CD4-positive, alpha-beta memory T cell (primary cell): ENCODE measurements at regions not wholly inside any gene's neighbourhood (a gene's known extent, or its start where the extent isn't known, plus 50 kb on each side); places are given as distances from the start of the nearest gene placed in this dataset.

Experiments
- CTCF ChIA-PET: fragments of 350-600 bp; sonication (Branson Sonifier 250); formaldehyde crosslinking; loops from one replicate; lab custom pipeline; 2021; ENCODE audit warnings: inconsistent platforms; ENCODE audit not compliant: partially characterized antibody; lab: Charles Lee
- POLR2A ChIA-PET: fragments of 350-600 bp; sonication (Branson Sonifier 250); formaldehyde crosslinking; loops from one replicate; lab custom pipeline; 2021; ENCODE audit not compliant: partially characterized antibody; lab: Charles Lee
- DNase-seq, 5 donors: peaks; one replicate each; pipeline versions ENCODE4 v3.0.0 to v3.0.0-alpha.2; 2020 to 2022; ENCODE audit warnings: mixed read lengths in 1 of 5
- H3K27ac ChIP-seq: one replicate; pipeline ENCODE4 v1.7.0; 2013; ENCODE audit warnings: low read depth, low read length
- H3K27me3 ChIP-seq: 2 replicates; pipeline ENCODE4 v1.7.0; 2013; ENCODE audit warnings: mild to moderate bottlenecking, low read length, moderate library complexity; ENCODE audit not compliant: insufficient read depth
- H3K36me3 ChIP-seq: 2 replicates; pipeline ENCODE4 v1.7.0; 2013; ENCODE audit warnings: mild to moderate bottlenecking, low read length, moderate library complexity; ENCODE audit not compliant: insufficient read depth
- H3K4me1 ChIP-seq: 2 replicates; pipeline ENCODE4 v1.7.0; 2013; ENCODE audit warnings: mild to moderate bottlenecking, low read length, moderate library complexity; ENCODE audit not compliant: insufficient read depth
- H3K4me3 ChIP-seq, 2 donors: one replicate each; pipeline ENCODE4 v1.7.0; 2013; ENCODE audit warnings: low read length in 2 of 2, mild to moderate bottlenecking in 1 of 2
- H3K9me3 ChIP-seq, 2 donors: one replicate each; pipeline ENCODE4 v1.7.0; 2013; ENCODE audit warnings: low read length in 2 of 2, control low read depth in 1 of 2; ENCODE audit not compliant: control insufficient read depth in 1 of 2
- H3K27ac Mint-ChIP-seq, 7 donors: one replicate each; pipeline ENCODE4 v1.8.0; 2020 to 2021; ENCODE audit warnings: mixed read lengths in 7 of 7, mild to moderate bottlenecking in 6 of 7, inconsistent platforms in 3 of 7, moderate library complexity in 3 of 7
- H3K27me3 Mint-ChIP-seq, 2 donors: one replicate each; pipeline ENCODE4 v1.8.0; 2020 to 2021; ENCODE audit warnings: mixed read lengths in 2 of 2
- H3K36me3 Mint-ChIP-seq, 2 donors: one replicate each; pipeline ENCODE4 v1.8.0; 2020 to 2021; ENCODE audit warnings: mixed read lengths in 2 of 2, inconsistent platforms in 1 of 2, mild to moderate bottlenecking in 1 of 2
- H3K4me1 Mint-ChIP-seq, 4 donors: one replicate each; pipeline ENCODE4 v1.8.0; 2020 to 2021; ENCODE audit warnings: mixed read lengths in 4 of 4, mild to moderate bottlenecking in 1 of 4
- H3K4me3 Mint-ChIP-seq, 8 donors: one replicate each; pipeline ENCODE4 v1.8.0; 2020 to 2021; ENCODE audit warnings: mixed read lengths in 8 of 8, mild to moderate bottlenecking in 7 of 8, moderate library complexity in 6 of 8, inconsistent platforms in 3 of 8
- H3K9me3 Mint-ChIP-seq, 8 donors: one replicate each; pipeline ENCODE4 v1.8.0; 2020 to 2021; ENCODE audit warnings: mixed read lengths in 8 of 8, mild to moderate bottlenecking in 5 of 8, inconsistent platforms in 3 of 8, moderate library complexity in 1 of 8
- intact Hi-C: fragments of 100-400 bp; cut with micrococcal nuclease; formaldehyde crosslinking; loops from one replicate; pipeline ENCODE4 v1.15.1; 2023

- no peaks in the 10 kb centered on the region for H3K27me3 ChIP-seq
- H3K4me1 Mint-ChIP-seq = no peaks in the 10 kb centered on the region
- intact Hi-C loops = no loop called here
- H3K9me3 ChIP-seq = no peaks in the 10 kb centered on the region
- no peak for DNase-seq
- H3K27ac ChIP-seq = no peak overlapping the region
- POLR2A ChIA-PET = no interaction called here
- H3K27ac Mint-ChIP-seq = no peak overlapping the region
- no peaks in the 10 kb centered on the region for H3K36me3 Mint-ChIP-seq
- no peaks in the 10 kb centered on the region for H3K4me1 ChIP-seq
- no peaks in the 10 kb centered on the region for H3K36me3 ChIP-seq
- CTCF ChIA-PET = no interaction called here
- H3K4me3 ChIP-seq = no peak overlapping the region
- no peak overlapping the region for H3K4me3 Mint-ChIP-seq
- H3K27me3 Mint-ChIP-seq = no peaks in the 10 kb centered on the region
- H3K9me3 Mint-ChIP-seq = peaks cover 0 to 18% (median 10%) of the 10 kb centered on the region in 8 donors
These were observed 257.8 kb upstream of the PPP2R2D start for GRCh38 chr10:131642966-131643365.

DNA sequence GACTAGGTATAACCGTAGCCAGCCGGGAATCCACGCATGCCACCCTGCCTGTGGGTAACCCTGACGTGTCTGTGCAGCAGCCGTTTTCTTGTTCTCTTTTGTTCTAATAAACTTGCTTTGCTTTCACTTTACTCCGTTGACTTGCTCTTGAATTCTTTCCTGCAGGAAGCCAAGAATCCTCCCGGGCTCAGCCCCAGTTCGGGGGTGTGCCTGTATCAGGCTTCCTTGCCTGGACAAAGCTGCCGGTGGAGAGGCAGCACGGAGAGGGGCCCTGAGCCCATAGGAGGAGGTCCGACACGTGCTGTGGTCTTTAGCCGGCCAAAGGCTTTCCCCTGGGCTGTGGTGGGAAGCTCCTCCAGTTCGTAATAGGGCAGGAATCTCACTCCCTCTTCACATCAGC lies 256.5 kb upstream of the PPP2R2D start:
- Histone ChIP-seq H3K27ac (no peak overlapping the region), H3K27me3 (no peaks in the 10 kb centered on the region), H3K4me3 (no peak overlapping the region), H3K9me3 (no peaks in the 10 kb centered on the region), H3K4me1 (no peaks in the 10 kb centered on the region), H3K36me3 (no peaks in the 10 kb centered on the region)
- ChIA-PET POLR2A (no interaction called here), CTCF (no interaction called here)
- H3K27me3 Mint-ChIP-seq = peaks cover 0 to 3% of the 10 kb centered on the region in 2 donors
- intact Hi-C loops = no loop called here
- no peak overlapping the region for H3K4me3 Mint-ChIP-seq
- DNase-seq = no peak
- H3K36me3 Mint-ChIP-seq = no peaks in the 10 kb centered on the region
- H3K9me3 Mint-ChIP-seq = peaks cover 0 to 16% (median 10%) of the 10 kb centered on the region in 8 donors
- H3K4me1 Mint-ChIP-seq = no peaks in the 10 kb centered on the region
- no peak overlapping the region for H3K27ac Mint-ChIP-seq

GRCh38 chr10:131644864-131645658 lies 255.7 kb upstream of the PPP2R2D start:
- peaks cover 0 to 8% (median 6%) of the 10 kb centered on the region in 8 donors for H3K9me3 Mint-ChIP-seq
- H3K36me3 Mint-ChIP-seq = no peaks in the 10 kb centered on the region
- no peaks in the 10 kb centered on the region for H3K9me3 ChIP-seq
- H3K27ac Mint-ChIP-seq = no peak overlapping the region
- peaks cover 0 to 3% of the 10 kb centered on the region in 2 donors for H3K27me3 Mint-ChIP-seq
- no peaks in the 10 kb centered on the region for H3K36me3 ChIP-seq
- H3K4me3 ChIP-seq = no peak overlapping the region
- intact Hi-C loops = no loop called here
- POLR2A ChIA-PET = no interaction called here
- no peak overlapping the region for H3K27ac ChIP-seq
- no peaks in the 10 kb centered on the region for H3K27me3 ChIP-seq
- no peaks in the 10 kb centered on the region for H3K4me1 Mint-ChIP-seq
- H3K4me1 ChIP-seq = no peaks in the 10 kb centered on the region
- CTCF ChIA-PET = no interaction called here
- no peak overlapping the region for H3K4me3 Mint-ChIP-seq
- DNase-seq = no peak

GRCh38 chr10:131645756-131646155 lies 255.1 kb upstream of the PPP2R2D start:
- DNase-seq = no peak
- no peaks in the 10 kb centered on the region for H3K27me3 ChIP-seq
- no peaks in the 10 kb centered on the region for H3K4me1 ChIP-seq
- H3K9me3 ChIP-seq = no peaks in the 10 kb centered on the region
- Mint-ChIP-seq H3K4me1 (no peaks in the 10 kb centered on the region), H3K9me3 (peaks cover 0 to 6% (median 2%) of the 10 kb centered on the region in 8 donors), H3K36me3 (no peaks in the 10 kb centered on the region), H3K4me3 (no peak overlapping the region), H3K27me3 (peaks cover 0 to 3% of the 10 kb centered on the region in 2 donors), H3K27ac (no peak overlapping the region)
- H3K36me3 ChIP-seq = no peaks in the 10 kb centered on the region
- intact Hi-C loops = no loop called here
- ChIA-PET POLR2A (no interaction called here), CTCF (no interaction called here)
- H3K4me3 ChIP-seq = no peak overlapping the region
- no peak overlapping the region for H3K27ac ChIP-seq

DNA sequence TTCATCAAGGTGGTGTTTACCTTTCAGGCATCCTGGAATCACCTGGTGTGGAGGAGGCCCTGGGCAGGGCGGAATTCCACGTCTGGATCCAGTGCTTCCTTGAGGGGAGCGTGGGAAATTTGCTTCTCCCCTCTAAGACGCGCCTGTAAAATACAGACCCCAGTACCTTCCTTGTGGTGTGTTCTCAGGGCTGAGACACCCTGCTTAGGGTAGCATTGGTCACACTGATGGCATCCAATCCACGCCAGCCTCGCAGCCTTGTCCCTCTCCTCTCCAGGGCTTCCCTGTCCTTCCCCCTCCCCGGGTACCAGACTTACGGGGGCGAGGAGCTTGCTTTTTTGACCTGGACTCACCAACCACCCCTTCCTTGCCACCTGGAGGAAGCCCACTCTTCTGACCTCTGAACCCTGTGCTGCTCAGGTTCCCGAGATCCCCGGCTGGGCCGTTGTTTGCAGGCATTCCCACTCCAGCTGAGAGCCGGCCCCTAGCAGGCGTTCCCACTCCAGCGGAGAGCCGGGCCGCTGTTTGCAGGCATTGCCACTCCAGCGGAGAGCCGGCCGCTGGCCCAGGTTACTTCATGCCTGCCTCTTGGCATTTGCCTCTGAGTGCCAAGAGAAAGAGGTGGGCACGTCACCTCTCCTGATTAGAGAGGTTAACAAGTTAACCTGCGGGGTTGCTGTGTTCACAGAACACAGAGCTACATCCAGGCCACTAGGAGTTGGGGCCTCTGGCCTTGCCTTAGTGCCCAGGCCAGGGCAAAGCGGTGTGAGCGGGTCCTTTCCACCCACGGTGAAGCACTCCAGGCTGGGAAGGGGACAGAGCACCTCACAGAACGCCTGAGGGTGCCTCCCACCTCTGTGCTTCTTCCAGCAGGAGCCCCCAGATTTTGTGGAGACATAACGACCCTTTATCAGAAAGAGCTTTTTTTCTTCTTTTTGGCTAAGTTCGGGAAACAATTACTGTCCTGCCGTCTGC lies 254.0 kb upstream of the PPP2R2D start:
- H3K4me1 ChIP-seq = no peaks in the 10 kb centered on the region
- no peaks in the 10 kb centered on the region for H3K36me3 ChIP-seq
- CTCF ChIA-PET = no interaction called here
- Mint-ChIP-seq H3K36me3 (no peaks in the 10 kb centered on the region), H3K4me3 (no peak overlapping the region), H3K27ac (no peak overlapping the region), H3K27me3 (peaks cover 3 to 7% of the 10 kb centered on the region in 2 donors), H3K9me3 (peaks cover 0 to 6% (median under 1%) of the 10 kb centered on the region in 8 donors), H3K4me1 (no peaks in the 10 kb centered on the region)
- H3K9me3 ChIP-seq = no peaks in the 10 kb centered on the region
- H3K27me3 ChIP-seq = no peaks in the 10 kb centered on the region
- H3K27ac ChIP-seq = no peak overlapping the region
- POLR2A ChIA-PET = no interaction called here
- intact Hi-C loops = no loop called here
- no peak overlapping the region for H3K4me3 ChIP-seq
- no peak for DNase-seq

DNA sequence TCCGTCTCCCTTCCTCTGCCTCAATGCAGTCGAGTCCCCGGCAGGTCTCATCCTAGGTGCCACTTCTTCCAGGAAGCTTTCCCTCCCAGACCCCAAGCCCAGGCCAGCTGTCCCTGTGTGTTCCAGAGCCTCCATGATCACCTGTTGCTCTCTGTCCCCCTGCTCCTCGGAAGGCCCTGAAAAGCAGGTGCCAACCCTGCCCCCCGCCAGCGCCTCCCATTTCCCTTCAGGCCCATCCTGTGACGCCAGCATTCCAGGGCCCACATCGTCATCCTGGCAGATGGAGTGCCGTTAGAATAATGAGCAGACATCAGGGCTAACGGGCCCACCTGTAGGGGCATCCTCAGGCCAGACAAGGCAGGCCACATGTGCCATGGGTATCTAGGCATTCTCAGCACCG lies 253.0 kb upstream of the PPP2R2D start:
- no peaks in the 10 kb centered on the region for H3K4me1 ChIP-seq
- ChIA-PET POLR2A (no interaction called here), CTCF (no interaction called here)
- no peak overlapping the region for H3K4me3 Mint-ChIP-seq
- peaks cover 0 to 6% (median under 1%) of the 10 kb centered on the region in 8 donors for H3K9me3 Mint-ChIP-seq
- no peak overlapping the region for H3K27ac Mint-ChIP-seq
- H3K9me3 ChIP-seq = no peaks in the 10 kb centered on the region
- H3K36me3 Mint-ChIP-seq = no peaks in the 10 kb centered on the region
- no peaks in the 10 kb centered on the region for H3K36me3 ChIP-seq
- H3K4me3 ChIP-seq = no peak overlapping the region
- no peak overlapping the region for H3K27ac ChIP-seq
- H3K27me3 Mint-ChIP-seq = peaks cover 3 to 7% of the 10 kb centered on the region in 2 donors
- intact Hi-C loops = no loop called here
- peaks cover 0 to 7% (median 3%) of the 10 kb centered on the region in 4 donors for H3K4me1 Mint-ChIP-seq
- no peaks in the 10 kb centered on the region for H3K27me3 ChIP-seq
- no peak for DNase-seq

GRCh38 chr10:131648386-131649020 lies 252.3 kb upstream of the PPP2R2D start:
- Histone ChIP-seq H3K36me3 (no peaks in the 10 kb centered on the region), H3K27ac (no peak overlapping the region), H3K27me3 (no peaks in the 10 kb centered on the region), H3K9me3 (no peaks in the 10 kb centered on the region), H3K4me1 (no peaks in the 10 kb centered on the region), H3K4me3 (no peak overlapping the region)
- H3K4me1 Mint-ChIP-seq = peaks cover 0 to 8% (median 4%) of the 10 kb centered on the region in 4 donors
- no peak overlapping the region for H3K4me3 Mint-ChIP-seq
- H3K9me3 Mint-ChIP-seq = peaks cover 0 to 6% (median 0%) of the 10 kb centered on the region in 8 donors
- H3K27me3 Mint-ChIP-seq = peaks cover 3 to 7% of the 10 kb centered on the region in 2 donors
- no peaks in the 10 kb centered on the region for H3K36me3 Mint-ChIP-seq
- ChIA-PET CTCF (no interaction called here), POLR2A (no interaction called here)
- no peak overlapping the region for H3K27ac Mint-ChIP-seq
- no peak for DNase-seq
- intact Hi-C loops = no loop called here
